ENCODE measurements at regions not wholly inside any gene's neighbourhood (a gene's known extent, or its start where the extent isn't known, plus 50 kb on each side); places are given as distances from the start of the nearest gene placed in this dataset.

DNA sequence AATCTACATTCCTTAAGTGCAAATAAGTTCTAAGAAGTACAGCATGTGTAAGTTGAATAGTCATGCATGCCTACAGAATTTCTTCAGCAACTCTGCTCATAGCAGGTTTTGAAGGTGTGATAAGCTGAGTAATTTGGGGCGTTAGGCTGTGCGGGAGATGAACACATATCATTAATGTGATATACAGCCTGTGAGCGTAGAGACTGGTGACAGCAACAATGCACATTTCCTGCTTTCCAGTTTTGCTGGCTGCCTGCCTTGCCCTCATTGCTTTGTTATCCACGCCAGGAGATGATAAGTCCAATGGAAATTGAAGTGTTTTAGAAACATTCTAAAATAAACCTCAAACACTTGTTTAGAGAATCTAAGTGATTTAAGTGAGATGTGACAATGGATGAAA, 1709.4 kb downstream of the ARAP2 start:
- peak; percentile 45 for DNase-seq

GRCh38 chr4:34566091-34566490, 1678.2 kb downstream of the ARAP2 start:
- DNase-seq = peak; percentile 58

DNA sequence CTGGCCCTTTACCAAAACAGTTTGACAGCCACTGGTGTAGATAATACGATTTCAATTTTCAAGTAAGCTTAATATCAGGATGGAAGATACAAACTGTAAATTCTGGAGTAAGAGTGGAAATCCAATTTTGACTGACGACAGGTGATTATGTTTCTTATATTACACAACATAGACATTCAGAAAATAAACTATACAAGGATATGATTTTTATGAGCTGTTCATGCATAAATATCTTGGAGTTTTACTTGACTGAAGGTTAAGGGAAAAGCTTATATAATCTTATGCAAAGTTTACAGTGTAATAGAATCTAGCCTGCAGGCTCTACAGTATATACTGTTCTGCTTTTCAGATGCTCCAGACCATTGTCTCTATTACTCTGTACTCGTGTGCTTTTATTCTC, 1672.3 kb downstream of the ARAP2 start:
- no peak for DNase-seq

- no peak for DNase-seq
Observed at GRCh38 chr4:34615315-34615714, 1629.0 kb downstream of the ARAP2 start.

DNA sequence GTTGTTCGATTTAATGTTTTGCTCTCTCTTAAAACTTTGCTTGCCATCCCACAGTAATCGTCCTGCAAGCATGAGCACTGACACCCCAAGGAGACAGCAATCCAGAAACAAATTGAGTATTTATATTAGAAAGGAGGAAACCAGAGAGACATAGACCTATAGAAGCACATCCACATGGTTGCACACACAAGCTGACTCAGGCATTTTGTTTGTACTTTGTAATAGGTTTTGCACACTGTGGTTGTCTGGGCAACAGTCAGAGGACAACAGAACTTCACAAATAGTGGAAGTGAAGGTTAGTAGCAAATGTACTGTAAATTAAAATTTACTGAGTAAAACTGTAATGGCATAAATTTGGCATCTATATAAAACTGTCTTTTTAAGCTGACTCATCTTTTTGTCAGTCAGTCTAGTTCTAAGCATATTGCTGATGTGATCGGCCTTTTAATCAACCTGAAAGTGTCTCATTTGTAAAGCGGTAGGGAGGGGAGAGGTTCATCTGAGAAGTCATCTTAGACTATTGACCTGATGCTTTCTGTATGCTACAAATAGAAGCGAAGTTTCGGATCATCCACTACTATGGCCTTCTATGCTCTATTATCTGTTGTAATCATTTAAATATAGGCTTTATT, 1624.7 kb downstream of the ARAP2 start:
- DNase-seq = no peak

DNA sequence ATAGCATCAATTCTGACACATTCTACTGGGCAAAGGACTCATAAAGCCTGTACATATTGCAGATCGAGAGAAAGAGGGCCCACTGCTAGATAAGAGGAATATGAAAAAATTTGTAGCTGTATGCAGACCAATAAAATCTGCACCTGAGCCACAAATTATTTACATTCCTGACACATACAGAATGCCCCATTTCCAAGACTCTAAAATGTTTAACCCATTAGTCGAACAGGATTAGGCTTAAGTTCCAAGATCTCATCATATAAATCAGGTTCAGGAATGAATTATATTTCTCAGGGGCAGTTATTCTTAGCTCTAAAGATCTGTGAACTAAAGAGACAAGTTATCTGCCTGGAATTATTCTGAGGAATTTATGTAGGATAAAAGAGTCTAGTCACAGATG, 1615.8 kb downstream of the ARAP2 start:
- DNase-seq = no peak

- DNase-seq = no peak
Observed at GRCh38 chr4:34629451-34629850, 1614.9 kb downstream of the ARAP2 start.

DNA sequence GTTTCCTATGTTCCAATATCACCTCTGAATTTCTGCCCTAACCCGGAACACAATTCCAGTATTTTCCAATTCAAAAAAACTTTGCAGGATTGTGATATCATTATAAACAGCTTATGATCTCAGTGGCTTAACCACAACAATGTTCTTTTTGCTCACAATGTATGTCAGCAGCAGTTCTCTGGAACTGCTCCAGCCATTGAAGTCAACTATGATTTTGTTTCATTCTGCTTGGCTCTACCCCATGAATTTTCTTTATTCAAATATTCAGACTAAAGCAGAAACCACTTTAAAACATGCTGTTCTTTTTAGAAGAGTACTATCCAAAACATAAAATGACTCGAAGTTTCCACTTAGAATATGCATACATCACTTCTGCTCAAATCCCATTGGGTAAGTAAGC, 1611.1 kb downstream of the ARAP2 start:
- DNase-seq = no peak

DNA sequence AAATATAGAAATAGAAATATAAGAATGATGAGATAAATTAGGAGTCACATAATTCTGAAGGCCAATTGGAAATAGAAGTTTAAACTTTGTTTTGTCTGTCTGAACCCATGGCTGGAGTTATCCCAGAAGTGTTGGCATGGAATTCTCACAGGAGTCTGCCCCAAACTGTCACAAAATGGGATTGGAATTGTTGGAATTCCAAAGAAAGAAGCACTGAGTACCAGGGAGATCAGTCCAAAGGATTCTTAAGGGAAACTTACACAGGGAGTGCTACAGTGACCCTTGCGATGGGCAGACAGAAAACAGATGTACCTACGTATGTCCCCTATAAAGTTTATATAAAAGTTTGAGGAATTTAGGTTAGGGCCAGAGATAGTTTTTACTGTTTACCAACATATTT, 1607.7 kb downstream of the ARAP2 start:
- DNase-seq = no peak

DNA sequence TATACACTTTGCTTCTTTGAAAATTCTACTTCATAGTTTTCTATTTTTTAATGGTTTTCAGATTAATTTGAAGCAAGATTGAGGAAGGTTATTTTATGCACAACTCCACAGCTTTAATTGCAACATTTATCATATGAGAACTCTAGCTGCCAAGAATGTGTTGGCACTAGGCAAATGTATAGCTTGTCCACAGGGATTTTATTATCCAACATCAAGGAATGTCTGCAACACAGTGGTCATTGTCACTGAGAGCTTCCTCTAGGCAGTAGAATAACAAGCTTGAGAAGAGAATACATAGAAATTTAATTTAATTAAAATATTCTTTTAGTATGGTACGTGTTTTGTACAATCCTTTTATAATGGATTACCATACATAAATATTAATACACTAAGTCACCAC, 1600.8 kb downstream of the ARAP2 start:
- DNase-seq = no peak

- DNase-seq = no peak
Observed at GRCh38 chr4:34644579-34645115, 1599.7 kb downstream of the ARAP2 start.

DNA sequence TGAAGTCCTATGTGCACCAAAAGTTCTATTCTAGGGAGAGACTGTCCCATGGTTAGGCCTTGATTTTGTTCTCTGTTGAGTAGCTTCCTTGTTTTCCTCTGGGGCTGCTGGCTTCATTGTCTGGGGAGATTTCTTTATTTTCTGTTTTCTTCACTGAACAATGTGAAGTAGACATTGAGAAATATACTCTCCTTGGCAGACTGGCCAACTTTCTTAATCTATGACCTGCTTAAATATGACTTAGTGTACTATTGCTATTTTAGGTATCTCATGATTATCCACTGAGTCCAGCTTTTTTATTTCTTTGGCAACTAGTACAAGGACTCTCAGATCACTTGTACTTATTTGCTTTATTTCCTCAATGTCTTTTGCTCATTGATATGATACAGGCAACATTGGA, 1594.6 kb downstream of the ARAP2 start:
- DNase-seq = no peak

DNA sequence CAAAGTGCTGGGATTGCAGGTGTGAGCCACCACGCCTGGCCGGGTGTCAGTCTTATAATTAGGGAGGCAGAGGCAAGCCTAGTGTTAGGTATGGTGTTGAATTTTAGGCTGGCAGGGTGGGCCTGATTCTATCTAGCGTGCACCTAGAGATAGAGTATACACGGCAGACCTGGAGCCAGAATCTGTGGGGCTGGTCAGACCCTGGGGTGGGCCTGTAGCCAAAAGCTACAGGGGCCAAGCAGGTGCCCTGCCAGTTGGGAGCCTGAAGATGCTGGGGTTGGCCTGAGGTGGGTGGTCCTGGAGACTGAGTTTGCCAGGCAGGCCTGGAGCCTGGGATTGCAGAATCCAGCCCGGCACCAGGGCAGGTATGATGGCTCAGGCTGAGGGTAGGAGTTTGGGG, 1580.3 kb downstream of the ARAP2 start:
- no peak for DNase-seq

DNA sequence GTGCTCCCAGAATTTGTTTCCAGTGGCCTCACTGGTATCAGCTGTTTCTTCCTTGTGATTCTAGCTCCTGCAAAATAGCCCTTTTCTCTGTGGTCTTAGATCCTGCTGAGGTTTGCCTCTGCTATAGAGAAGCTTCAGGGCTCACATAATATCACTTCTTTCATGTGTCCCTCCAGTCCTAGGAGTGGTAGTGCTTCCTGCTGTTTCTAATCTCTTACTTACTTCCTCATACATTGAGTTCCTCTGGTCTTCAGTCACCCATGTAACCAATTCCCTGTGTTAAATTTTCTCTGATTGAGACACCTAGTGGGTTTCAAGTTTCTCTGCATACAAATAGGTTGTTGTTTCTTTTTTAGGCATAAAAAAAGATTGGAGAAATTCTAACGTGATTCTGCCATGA, 1567.9 kb downstream of the ARAP2 start:
- no peak for DNase-seq

DNA sequence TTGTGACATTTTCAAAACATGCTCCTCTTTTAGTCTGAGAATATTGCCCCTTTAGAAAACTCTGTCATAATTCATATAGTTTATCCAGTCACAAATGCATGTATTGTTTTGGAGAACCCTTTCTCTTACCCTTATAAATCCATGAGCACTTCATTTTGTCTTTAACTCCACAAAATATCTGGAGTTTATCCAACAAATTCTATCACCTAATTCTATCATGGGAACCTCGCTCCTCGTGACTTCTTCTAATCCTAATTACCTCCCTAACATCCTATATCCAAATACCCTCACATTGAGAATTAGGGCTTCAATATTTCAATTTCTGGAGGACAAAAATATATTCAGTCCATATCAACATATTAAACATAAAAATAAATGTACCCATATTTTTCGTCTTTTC, 1565.9 kb downstream of the ARAP2 start:
- no peak for DNase-seq

- no peak for DNase-seq
Observed at GRCh38 chr4:34679228-34679627, 1565.1 kb downstream of the ARAP2 start.

DNA sequence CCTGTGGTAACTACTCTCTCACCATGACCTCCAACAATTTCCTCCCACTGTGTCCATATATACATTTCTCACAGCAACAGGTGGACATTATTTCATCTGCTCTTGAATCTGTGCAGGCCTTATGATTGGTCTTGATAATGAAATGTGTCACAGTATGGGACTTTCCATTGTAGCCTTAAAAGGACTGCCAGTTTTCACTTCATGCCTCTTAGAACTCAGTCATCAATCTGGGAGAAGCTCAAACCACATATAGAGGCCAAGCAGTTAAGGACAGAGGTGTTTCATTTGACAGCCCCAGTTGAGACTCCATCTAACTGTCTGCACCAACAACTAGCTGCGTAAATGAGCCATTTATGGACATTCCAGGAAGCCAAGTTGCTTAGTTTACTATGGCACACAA, 1534.8 kb downstream of the ARAP2 start:
- DNase-seq = no peak

GRCh38 chr4:34718576-34719245, 1525.6 kb downstream of the ARAP2 start:
- no peak for DNase-seq

GRCh38 chr4:34720571-34720970, 1523.7 kb downstream of the ARAP2 start:
- peak; percentile 69 for DNase-seq

DNA sequence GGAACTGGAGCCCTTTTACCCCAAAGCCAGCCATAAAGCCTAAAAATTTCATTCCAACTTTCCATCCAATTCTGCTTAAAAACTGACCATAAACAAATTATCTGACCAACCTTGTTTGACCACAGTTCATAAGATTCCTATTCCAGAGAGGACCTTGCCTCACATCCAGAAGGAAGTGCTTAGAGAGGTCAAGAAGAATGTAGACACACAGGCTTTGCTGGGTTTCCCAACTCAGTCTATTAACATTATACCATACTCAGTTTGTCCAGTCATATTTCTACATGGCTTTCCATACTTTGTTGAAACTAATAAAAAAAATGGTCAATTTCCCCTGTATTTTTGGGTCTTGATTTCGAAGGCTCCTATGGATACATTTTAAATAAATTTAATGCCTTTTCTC, 1522.5 kb downstream of the ARAP2 start:
- no peak for DNase-seq

GRCh38 chr4:34723605-34724004, 1520.7 kb downstream of the ARAP2 start:
- DNase-seq = no peak

- DNase-seq = no peak
Observed at GRCh38 chr4:34724491-34724890, 1519.8 kb downstream of the ARAP2 start.

DNA sequence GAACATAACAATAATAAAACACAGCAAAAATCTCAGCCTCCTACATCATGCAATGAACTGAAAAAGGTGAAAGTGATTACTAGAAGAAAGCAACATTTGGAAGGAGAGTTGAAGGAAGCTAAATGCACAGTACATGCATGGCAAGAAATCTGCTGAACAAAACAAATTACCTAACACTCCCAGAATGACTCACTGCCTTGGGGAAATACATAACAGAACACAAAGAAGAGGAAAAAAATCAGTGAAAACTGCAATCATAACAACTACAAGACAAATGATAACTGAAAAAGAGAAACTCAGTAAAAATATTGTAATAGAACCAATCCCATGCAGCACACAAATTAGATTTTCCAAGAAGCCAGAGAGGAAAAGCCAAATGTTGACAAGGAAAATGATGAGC, 1513.2 kb downstream of the ARAP2 start:
- DNase-seq = no peak

GRCh38 chr4:34732176-34732950, 1512.0 kb downstream of the ARAP2 start:
- DNase-seq = no peak

Measured in NCI-H69 (cell line).